MM.1S (cell line): ENCODE measurements at regions not wholly inside any gene's neighbourhood (a gene's known extent, or its start where the extent isn't known, plus 50 kb on each side); places are given as distances from the start of the nearest gene placed in this dataset.

Source experiments
- DNase-seq: peaks from one replicate; pipeline ENCODE4 v3.0.0-alpha.2; 2015
- H2AFZ ChIP-seq: fragments of 300-600 bp; sonication (generic); 2 replicates; pipeline ENCODE4 v1.6.0; 2016; ENCODE audit warnings: antibody characterized with exemption, low read length
- H3F3A ChIP-seq: fragments of 300-600 bp; sonication (generic); 2 replicates; pipeline ENCODE4 v1.6.1; 2016; ENCODE audit warnings: mild to moderate bottlenecking, antibody characterized with exemption, low read length, moderate library complexity, mixed read lengths; ENCODE audit not compliant: insufficient read depth
- H3K27ac ChIP-seq: fragments of 300-600 bp; sonication (generic); 2 replicates; pipeline ENCODE4 v1.5.1; 2016; ENCODE audit warnings: mild to moderate bottlenecking, low read length
- H3K27me3 ChIP-seq: fragments of 300-600 bp; sonication (generic); replicated peaks from 2 replicates; pipeline ENCODE4 v1.6.0; 2016; ENCODE audit warnings: low read length; ENCODE audit not compliant: insufficient read depth
- H3K36me3 ChIP-seq: fragments of 300-600 bp; sonication (generic); replicated peaks from 2 replicates; pipeline ENCODE4 v1.6.1; 2016; ENCODE audit warnings: mild to moderate bottlenecking, low read length, mixed read lengths; ENCODE audit not compliant: insufficient read depth
- H3K4me1 ChIP-seq: fragments of 300-600 bp; sonication (generic); 2 replicates; pipeline ENCODE4 v1.6.1; 2016; ENCODE audit warnings: low read length, mixed read lengths
- H3K4me2 ChIP-seq: fragments of 300-600 bp; sonication (generic); 2 replicates; pipeline ENCODE4 v1.6.0; 2016; ENCODE audit warnings: low read depth, low read length
- H3K4me3 ChIP-seq: fragments of 300-600 bp; sonication (generic); 2 replicates; pipeline ENCODE4 v1.5.1; 2016; ENCODE audit warnings: low read length, mixed read lengths
- H3K79me2 ChIP-seq: fragments of 300-600 bp; sonication (generic); 2 replicates; pipeline ENCODE4 v1.6.1; 2016; ENCODE audit warnings: mixed run types, low read length, mixed read lengths
- H3K9ac ChIP-seq: fragments of 300-600 bp; sonication (generic); 2 replicates; pipeline ENCODE4 v1.6.1; 2016; ENCODE audit warnings: low read length, mixed read lengths
- H3K9me2 ChIP-seq: fragments of 300-600 bp; sonication (generic); replicated peaks from 2 replicates; pipeline ENCODE4 v1.6.1; 2016; ENCODE audit warnings: mild to moderate bottlenecking, low read length, mixed read lengths; ENCODE audit not compliant: insufficient read depth
- H3K9me3 ChIP-seq: fragments of 300-600 bp; sonication (generic); replicated peaks from 2 replicates; pipeline ENCODE4 v1.6.1; 2016; ENCODE audit warnings: mild to moderate bottlenecking, low read length, mixed read lengths; ENCODE audit not compliant: insufficient read depth
- H4K20me1 ChIP-seq: fragments of 300-600 bp; sonication (generic); 2 replicates; pipeline ENCODE4 v1.6.1; 2016; ENCODE audit warnings: mild to moderate bottlenecking, low read length, moderate library complexity, mixed read lengths; ENCODE audit not compliant: insufficient read depth
- CTCF ChIP-seq: fragments of 300-600 bp; sonication (generic); IDR thresholded peaks from 2 replicates; pipeline ENCODE4 v1.5.1; 2016; ENCODE audit warnings: antibody characterized with exemption, low read length, mixed read lengths
- EZH2 ChIP-seq: fragments of 300-600 bp; sonication (generic); optimal IDR thresholded peaks from 2 replicates; pipeline ENCODE3; 2017; ENCODE audit warnings: low read depth, mild to moderate bottlenecking, antibody characterized with exemption, low read length, mixed read lengths
- EZH2phosphoT487 ChIP-seq: fragments of 300-600 bp; sonication (generic); IDR thresholded peaks from 2 replicates; pipeline ENCODE4 v1.6.1; 2018; ENCODE audit warnings: antibody characterized with exemption, low read length

- H3K9ac ChIP-seq, result no peak overlapping the region
- no peaks in the 10 kb centered on the region for H3K4me1 ChIP-seq
- TF ChIP-seq CTCF (no peak), EZH2 (no peak), EZH2phosphoT487 (no peak)
- H3K9me2 ChIP-seq, result no peaks in the 10 kb centered on the region
- H3F3A ChIP-seq, result no peaks in the 10 kb centered on the region
- no peaks in the 10 kb centered on the region for H3K79me2 ChIP-seq
- no peak overlapping the region for H2AFZ ChIP-seq
- H3K27me3 ChIP-seq, result no peaks in the 10 kb centered on the region
- H3K4me3 ChIP-seq, result no peak overlapping the region
- no peaks in the 10 kb centered on the region for H4K20me1 ChIP-seq
- no peaks in the 10 kb centered on the region for H3K9me3 ChIP-seq
- no peaks in the 10 kb centered on the region for H3K36me3 ChIP-seq
- no peak overlapping the region for H3K27ac ChIP-seq
- DNase-seq, result no peak
- no peak overlapping the region for H3K4me2 ChIP-seq
Observed at GRCh38 chr12:116506697-116507064, 52.5 kb upstream of the MAP1LC3B2 start.

GRCh38 chr12:116508145-116509121 lies 50.7 kb upstream of the MAP1LC3B2 start:
- Histone ChIP-seq H3F3A (no peaks in the 10 kb centered on the region), H3K27ac (no peak overlapping the region), H2AFZ (peak overlapping the region; percentile 58; the same call in 1 of the 2 replicates), H4K20me1 (no peaks in the 10 kb centered on the region), H3K79me2 (no peaks in the 10 kb centered on the region), H3K4me1 (no peaks in the 10 kb centered on the region), H3K27me3 (no peaks in the 10 kb centered on the region), H3K36me3 (no peaks in the 10 kb centered on the region), H3K4me3 (peak overlapping the region; percentile 48), H3K9ac (no peak overlapping the region), H3K4me2 (peak overlapping the region; percentile 52; the same call in 1 of the 2 replicates), H3K9me2 (no peaks in the 10 kb centered on the region), H3K9me3 (no peaks in the 10 kb centered on the region)
- DNase-seq, result no peak
- TF ChIP-seq EZH2, result no peak
- no peak for TF ChIP-seq EZH2phosphoT487
- TF ChIP-seq CTCF, result no peak
